HFFc6 (cell line): ENCODE measurements at regions not wholly inside any gene's neighbourhood (a gene's known extent, or its start where the extent isn't known, plus 50 kb on each side); places are given as distances from the start of the nearest gene placed in this dataset.

Experiments used
- DNase-seq: peaks from one replicate; pipeline ENCODE4 v3.0.0-alpha.2; 2018
- H3K27ac Mint-ChIP-seq: 2 replicates; pipeline ENCODE4 v1.8.0; 2020; ENCODE audit warnings: mild to moderate bottlenecking, mixed read lengths
- H3K27me3 Mint-ChIP-seq: 2 replicates; pipeline ENCODE4 v1.8.0; 2021; ENCODE audit warnings: mild to moderate bottlenecking, moderate library complexity, mixed read lengths; ENCODE audit not compliant: insufficient read depth
- H3K36me3 Mint-ChIP-seq: 2 replicates; pipeline ENCODE4 v1.8.0; 2021; ENCODE audit warnings: low read depth, mixed read lengths
- H3K4me1 Mint-ChIP-seq: 2 replicates; pipeline ENCODE4 v1.8.0; 2020; ENCODE audit warnings: low read depth, mixed read lengths
- H3K4me3 Mint-ChIP-seq: 2 replicates; pipeline ENCODE4 v1.8.0; 2020; ENCODE audit warnings: mild to moderate bottlenecking, moderate library complexity, mixed read lengths
- H3K9me3 Mint-ChIP-seq: 2 replicates; pipeline ENCODE4 v1.8.0; 2020; ENCODE audit warnings: mild to moderate bottlenecking, mixed read lengths
- TF ChIP-seq, protein P1 (sequence below): fragments of 200-600 bp; sonication (generic); IDR thresholded peaks from 2 replicates; pipeline ENCODE4 v1.5.0; 2021; ENCODE audit warnings: antibody characterized with exemption, mild to moderate bottlenecking

DNA sequence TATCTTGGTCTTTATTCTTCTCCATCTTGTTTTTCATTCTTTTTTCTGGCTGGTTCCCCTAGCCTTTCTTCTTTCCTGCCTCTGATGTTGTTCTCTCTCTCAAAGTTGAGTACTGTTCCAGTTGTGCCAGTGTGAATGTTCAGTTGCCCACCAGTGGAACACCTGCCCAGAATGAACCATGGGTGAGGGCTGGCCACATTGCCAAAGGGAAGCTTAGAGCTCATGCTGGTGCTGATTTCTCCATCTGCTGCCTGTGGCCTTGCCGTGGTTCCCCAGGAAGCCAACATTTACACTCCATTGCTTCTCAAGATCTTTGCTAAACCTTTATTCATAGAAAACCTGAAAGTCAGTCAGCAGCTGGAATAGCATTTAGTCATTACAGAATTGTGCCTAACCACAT, 99.1 kb upstream of the MC2R start:
- H3K36me3 Mint-ChIP-seq, result no peaks in the 10 kb centered on the region
- H3K4me1 Mint-ChIP-seq, result no peaks in the 10 kb centered on the region
- no peaks in the 10 kb centered on the region; the same call in 1 of the 2 replicates for H3K27me3 Mint-ChIP-seq
- no peak overlapping the region for H3K27ac Mint-ChIP-seq
- H3K9me3 Mint-ChIP-seq, result peaks cover 19% of the 10 kb centered on the region
- TF ChIP-seq, protein P1, sequence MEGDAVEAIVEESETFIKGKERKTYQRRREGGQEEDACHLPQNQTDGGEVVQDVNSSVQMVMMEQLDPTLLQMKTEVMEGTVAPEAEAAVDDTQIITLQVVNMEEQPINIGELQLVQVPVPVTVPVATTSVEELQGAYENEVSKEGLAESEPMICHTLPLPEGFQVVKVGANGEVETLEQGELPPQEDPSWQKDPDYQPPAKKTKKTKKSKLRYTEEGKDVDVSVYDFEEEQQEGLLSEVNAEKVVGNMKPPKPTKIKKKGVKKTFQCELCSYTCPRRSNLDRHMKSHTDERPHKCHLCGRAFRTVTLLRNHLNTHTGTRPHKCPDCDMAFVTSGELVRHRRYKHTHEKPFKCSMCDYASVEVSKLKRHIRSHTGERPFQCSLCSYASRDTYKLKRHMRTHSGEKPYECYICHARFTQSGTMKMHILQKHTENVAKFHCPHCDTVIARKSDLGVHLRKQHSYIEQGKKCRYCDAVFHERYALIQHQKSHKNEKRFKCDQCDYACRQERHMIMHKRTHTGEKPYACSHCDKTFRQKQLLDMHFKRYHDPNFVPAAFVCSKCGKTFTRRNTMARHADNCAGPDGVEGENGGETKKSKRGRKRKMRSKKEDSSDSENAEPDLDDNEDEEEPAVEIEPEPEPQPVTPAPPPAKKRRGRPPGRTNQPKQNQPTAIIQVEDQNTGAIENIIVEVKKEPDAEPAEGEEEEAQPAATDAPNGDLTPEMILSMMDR, result no peak
- DNase-seq, result no peak
- no peak overlapping the region for H3K4me3 Mint-ChIP-seq

DNA sequence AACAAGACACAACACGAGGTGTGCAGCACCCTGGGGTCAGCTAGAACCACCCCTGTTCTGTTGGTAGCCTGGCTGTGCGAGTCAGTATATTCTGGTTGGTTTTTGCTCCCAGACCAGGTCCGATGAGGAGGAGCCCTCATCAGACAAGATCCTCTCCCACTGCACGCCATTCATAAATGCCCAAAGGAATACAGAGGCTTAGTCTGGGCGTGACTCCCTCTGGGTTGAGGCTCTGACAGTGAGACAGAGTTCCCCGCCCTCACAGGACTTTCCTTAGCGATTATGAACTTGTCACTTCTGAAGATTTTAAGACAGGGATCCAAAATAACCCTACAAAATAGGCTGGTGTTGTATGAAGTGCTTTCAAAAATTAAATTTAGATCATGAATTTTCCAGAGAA, 85.5 kb upstream of the MC2R start:
- no peaks in the 10 kb centered on the region; the same call in 1 of the 2 replicates for H3K27me3 Mint-ChIP-seq
- peaks cover 35% of the 10 kb centered on the region for H3K9me3 Mint-ChIP-seq
- no peak overlapping the region for H3K27ac Mint-ChIP-seq
- TF ChIP-seq, protein P1, result no peak
- H3K4me1 Mint-ChIP-seq, result no peaks in the 10 kb centered on the region
- H3K36me3 Mint-ChIP-seq, result no peaks in the 10 kb centered on the region
- DNase-seq, result no peak
- no peak overlapping the region for H3K4me3 Mint-ChIP-seq

DNA sequence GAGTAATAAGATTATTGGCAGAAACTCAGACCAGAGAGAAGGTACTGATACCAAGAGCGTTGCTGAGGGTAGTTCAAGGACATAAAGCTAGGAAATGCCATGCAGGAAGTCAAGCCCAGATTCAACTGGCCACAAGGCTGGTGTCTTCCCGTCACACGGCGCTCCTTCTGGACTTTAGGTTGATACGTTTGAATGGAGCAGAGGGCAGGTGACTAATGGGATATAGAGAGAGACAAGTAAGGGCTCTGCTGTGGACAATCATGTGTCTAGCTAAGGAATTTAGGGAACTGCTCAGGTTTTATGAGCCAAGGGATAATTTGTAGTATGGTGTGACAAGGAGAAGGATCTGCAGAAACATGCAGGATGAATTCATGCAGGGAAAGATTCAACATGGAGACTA, 83.9 kb upstream of the MC2R start:
- no peaks in the 10 kb centered on the region; the same call in 1 of the 2 replicates for H3K27me3 Mint-ChIP-seq
- no peak overlapping the region for H3K4me3 Mint-ChIP-seq
- no peaks in the 10 kb centered on the region for H3K36me3 Mint-ChIP-seq
- no peaks in the 10 kb centered on the region for H3K4me1 Mint-ChIP-seq
- no peak for DNase-seq
- TF ChIP-seq, protein P1, result no peak
- H3K9me3 Mint-ChIP-seq, result peaks cover 42% of the 10 kb centered on the region
- H3K27ac Mint-ChIP-seq, result no peak overlapping the region

DNA sequence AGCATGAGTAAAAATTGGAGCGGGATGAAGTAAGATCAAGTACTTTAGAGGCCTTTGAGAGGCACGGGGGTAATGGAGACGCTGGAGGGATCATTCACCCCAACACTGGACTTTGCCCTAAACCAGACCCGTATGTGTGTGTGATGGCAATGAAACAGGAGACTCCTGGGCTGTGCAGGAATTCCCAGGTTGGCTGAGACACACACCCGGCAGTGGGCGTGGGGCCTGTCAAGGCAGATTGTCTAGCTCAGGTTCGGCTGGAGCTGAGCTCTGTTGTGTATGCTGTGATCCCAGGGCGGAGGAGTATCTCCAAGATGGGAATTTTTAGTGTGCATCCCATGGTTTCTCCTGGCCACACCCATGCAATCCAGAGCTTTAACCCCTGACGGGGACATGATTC, 83.2 kb upstream of the MC2R start:
- H3K36me3 Mint-ChIP-seq, result no peaks in the 10 kb centered on the region
- no peaks in the 10 kb centered on the region for H3K4me1 Mint-ChIP-seq
- no peaks in the 10 kb centered on the region; the same call in 1 of the 2 replicates for H3K27me3 Mint-ChIP-seq
- no peak overlapping the region for H3K4me3 Mint-ChIP-seq
- no peak for DNase-seq
- no peak overlapping the region for H3K27ac Mint-ChIP-seq
- TF ChIP-seq, protein P1, result no peak
- peaks cover 41% of the 10 kb centered on the region for H3K9me3 Mint-ChIP-seq

DNA sequence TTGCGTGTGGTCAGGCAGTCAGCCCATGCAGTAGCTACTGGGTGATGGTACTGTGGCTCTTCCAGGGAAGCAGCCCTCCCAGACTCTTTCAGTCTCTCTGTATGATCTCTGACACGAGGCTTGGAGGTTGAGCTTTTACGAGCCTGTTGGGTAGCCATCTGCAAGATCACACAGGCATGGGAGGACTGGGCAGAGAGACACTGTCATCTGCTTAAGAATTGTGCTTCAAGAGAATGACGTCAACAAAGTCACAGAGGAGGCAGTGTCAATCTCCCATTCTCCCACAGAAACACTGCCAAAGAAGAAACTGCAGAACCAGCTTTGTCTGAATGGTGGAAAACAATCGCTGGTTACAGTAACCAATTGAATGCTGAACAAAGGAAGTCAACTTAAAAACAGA, 78.4 kb upstream of the MC2R start:
- TF ChIP-seq, protein P1, result no peak
- peaks cover 58% of the 10 kb centered on the region for H3K9me3 Mint-ChIP-seq

More for the DNA sequence above, 78.4 kb upstream of the MC2R start:
- no peak for DNase-seq
- no peaks in the 10 kb centered on the region for H3K4me1 Mint-ChIP-seq
- H3K27ac Mint-ChIP-seq, result no peak overlapping the region
- H3K27me3 Mint-ChIP-seq, result no peaks in the 10 kb centered on the region; the same call in 1 of the 2 replicates
- H3K4me3 Mint-ChIP-seq, result no peak overlapping the region
- no peaks in the 10 kb centered on the region for H3K36me3 Mint-ChIP-seq
